ENCODE measurements at regions not wholly inside any gene's neighbourhood (a gene's known extent, or its start where the extent isn't known, plus 50 kb on each side); places are given as distances from the start of the nearest gene placed in this dataset.

- TF ChIP-seq JUND (IDR thresholded peaks at IDR 0.05; ENCODE audit: low read depth), result no peak
Observed at GRCh38 chr11:43601511-43601910, 79.0 kb upstream of the HSD17B12 start.

DNA sequence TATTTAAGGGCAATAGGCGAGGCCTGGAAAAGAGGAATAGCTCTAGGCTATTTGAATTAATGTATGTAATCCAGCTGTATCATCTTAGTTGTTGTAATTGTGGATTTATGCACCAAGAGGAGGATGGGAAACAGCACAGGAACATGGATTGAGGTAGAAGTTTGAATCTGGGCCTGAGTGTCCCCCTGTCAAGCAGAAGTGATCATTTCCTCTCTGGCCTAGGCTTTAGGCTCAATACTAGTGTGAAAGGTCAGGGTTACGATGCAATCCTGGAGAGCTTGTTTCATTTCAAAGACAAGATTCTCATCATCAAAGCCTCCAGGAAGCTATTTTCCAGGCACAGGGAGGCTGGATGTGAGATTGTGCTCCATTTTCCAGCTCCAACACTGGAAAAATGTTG, 77.9 kb upstream of the HSD17B12 start:
- in situ Hi-C loops (cut with HindIII; ENCODE audit: low pct_unique_long_range_greater_than_20kb, low sequenced_read_pairs), result no loop called here
- DNase-seq (ENCODE audit: low read depth in 1 of 2, low spot score in 1 of 2), result no peak
- no peak for TF ChIP-seq JUND (IDR thresholded peaks at IDR 0.05; ENCODE audit: low read depth)

More at GRCh38 chr11:43601511-43601910, 79.0 kb upstream of the HSD17B12 start:
- DNase-seq (ENCODE audit: low read depth in 1 of 2, low spot score in 1 of 2), result no peak
- in situ Hi-C loops (cut with HindIII; ENCODE audit: low pct_unique_long_range_greater_than_20kb, low sequenced_read_pairs), result no loop called here

GRCh38 chr11:43614214-43614613, 66.3 kb upstream of the HSD17B12 start:
- DNase-seq (ENCODE audit: low read depth in 1 of 2, low spot score in 1 of 2), result no peak
- in situ Hi-C loops (cut with HindIII; ENCODE audit: low pct_unique_long_range_greater_than_20kb, low sequenced_read_pairs), result no loop called here
- no peak for TF ChIP-seq JUND (IDR thresholded peaks at IDR 0.05; ENCODE audit: low read depth)

- no peak for TF ChIP-seq JUND (IDR thresholded peaks at IDR 0.05; ENCODE audit: low read depth)
- DNase-seq (ENCODE audit: low read depth in 1 of 2, low spot score in 1 of 2), result no peak
- in situ Hi-C loops (cut with HindIII; ENCODE audit: low pct_unique_long_range_greater_than_20kb, low sequenced_read_pairs), result no loop called here
Observed at GRCh38 chr11:43619863-43620505, 60.6 kb upstream of the HSD17B12 start.

DNA sequence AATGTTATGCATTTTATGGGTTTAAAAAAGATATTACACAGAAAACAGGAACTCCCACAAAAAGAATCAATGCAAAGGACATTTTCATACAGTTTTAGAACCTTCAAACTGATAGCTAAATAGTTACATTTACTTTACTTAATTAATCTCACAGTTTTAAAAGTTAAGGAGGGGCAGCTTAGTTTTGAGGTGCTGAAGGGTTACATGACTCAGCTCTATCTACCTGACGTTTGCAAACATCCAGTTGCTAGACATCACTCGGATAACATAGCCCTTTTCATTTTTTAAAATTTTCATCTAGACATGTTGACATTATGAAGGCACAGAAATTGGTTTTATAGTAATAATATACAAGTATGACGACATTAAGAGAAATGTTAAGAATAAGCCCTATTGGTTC, 53.7 kb upstream of the HSD17B12 start:
- no peak for DNase-seq (ENCODE audit: low read depth in 1 of 2, low spot score in 1 of 2)
- no peak for TF ChIP-seq JUND (IDR thresholded peaks at IDR 0.05; ENCODE audit: low read depth)
- in situ Hi-C loops (cut with HindIII; ENCODE audit: low pct_unique_long_range_greater_than_20kb, low sequenced_read_pairs), result no loop called here
